Activated naive CD4-positive, alpha-beta T cell treated with anti-CD3 and anti-CD28 coated beads, Interleukin-2, amount 10 ng/mL, durations not matched to agents 7 days and 5 days (primary cell): ENCODE measurements at regions not wholly inside any gene's neighbourhood (a gene's known extent, or its start where the extent isn't known, plus 50 kb on each side); places are given as distances from the start of the nearest gene placed in this dataset.

ENCODE experiments used
- CTCF ChIA-PET: fragments of 350-600 bp; sonication (Branson Sonifier 250); formaldehyde crosslinking; loops from one replicate; lab custom pipeline; 2021; ENCODE audit warnings: antibody characterized with exemption; lab: Charles Lee
- DNase-seq: peaks from one replicate; pipeline ENCODE4 v3.0.0-alpha.2; 2020
- H3K27ac Mint-ChIP-seq: one replicate; pipeline ENCODE4 v1.8.0; 2021; ENCODE audit warnings: mild to moderate bottlenecking, moderate library complexity, mixed read lengths
- H3K27me3 Mint-ChIP-seq: one replicate; pipeline ENCODE4 v1.8.0; 2021; ENCODE audit warnings: mild to moderate bottlenecking, mixed read lengths
- H3K36me3 Mint-ChIP-seq: one replicate; pipeline ENCODE4 v1.8.0; 2021; ENCODE audit warnings: mixed read lengths
- H3K4me1 Mint-ChIP-seq: one replicate; pipeline ENCODE4 v1.8.0; 2021; ENCODE audit warnings: mixed read lengths
- H3K4me3 Mint-ChIP-seq: one replicate; pipeline ENCODE4 v1.8.0; 2021; ENCODE audit warnings: mild to moderate bottlenecking, moderate library complexity, mixed read lengths
- H3K9me3 Mint-ChIP-seq: one replicate; pipeline ENCODE4 v1.8.0; 2021; ENCODE audit warnings: mixed read lengths

- Mint-ChIP-seq H3K4me1 (no peaks in the 10 kb centered on the region), H3K27ac (no peak overlapping the region), H3K27me3 (no peaks in the 10 kb centered on the region), H3K4me3 (no peak overlapping the region), H3K9me3 (peaks cover 9% of the 10 kb centered on the region), H3K36me3 (no peaks in the 10 kb centered on the region)
- no peak for DNase-seq
- CTCF ChIA-PET: no interaction called here
Measured at GRCh38 chr12:34207858-34208257, 185.6 kb downstream of the ALG10 start.

GRCh38 chr12:34208331-34209258, 186.3 kb downstream of the ALG10 start:
- DNase-seq: no peak

GRCh38 chr12:34209259-34209835, 187.1 kb downstream of the ALG10 start:
- no peak overlapping the region for H3K27ac Mint-ChIP-seq
- H3K9me3 Mint-ChIP-seq: peaks cover 9% of the 10 kb centered on the region

More at GRCh38 chr12:34208331-34209258, 186.3 kb downstream of the ALG10 start:
- Mint-ChIP-seq H3K27me3 (no peaks in the 10 kb centered on the region), H3K4me3 (no peak overlapping the region), H3K27ac (no peak overlapping the region), H3K9me3 (peaks cover 9% of the 10 kb centered on the region), H3K36me3 (no peaks in the 10 kb centered on the region), H3K4me1 (no peaks in the 10 kb centered on the region)
- CTCF ChIA-PET: no interaction called here

GRCh38 chr12:34210183-34210582, 187.9 kb downstream of the ALG10 start:
- CTCF ChIA-PET: no interaction called here
- Mint-ChIP-seq H3K27me3 (no peaks in the 10 kb centered on the region), H3K27ac (no peak overlapping the region), H3K36me3 (no peaks in the 10 kb centered on the region), H3K4me1 (no peaks in the 10 kb centered on the region), H3K9me3 (peaks cover 9% of the 10 kb centered on the region), H3K4me3 (no peak overlapping the region)
- no peak for DNase-seq

More at GRCh38 chr12:34209259-34209835, 187.1 kb downstream of the ALG10 start:
- H3K4me1 Mint-ChIP-seq: no peaks in the 10 kb centered on the region
- CTCF ChIA-PET: no interaction called here
- H3K4me3 Mint-ChIP-seq: no peak overlapping the region
- no peaks in the 10 kb centered on the region for H3K27me3 Mint-ChIP-seq
- no peak for DNase-seq
- no peaks in the 10 kb centered on the region for H3K36me3 Mint-ChIP-seq

GRCh38 chr12:34210689-34211530, 188.6 kb downstream of the ALG10 start:
- Mint-ChIP-seq H3K36me3 (no peaks in the 10 kb centered on the region), H3K27ac (no peak overlapping the region), H3K27me3 (no peaks in the 10 kb centered on the region), H3K4me3 (no peak overlapping the region), H3K9me3 (peaks cover 9% of the 10 kb centered on the region), H3K4me1 (no peaks in the 10 kb centered on the region)
- CTCF ChIA-PET: no interaction called here
- DNase-seq: no peak

DNA sequence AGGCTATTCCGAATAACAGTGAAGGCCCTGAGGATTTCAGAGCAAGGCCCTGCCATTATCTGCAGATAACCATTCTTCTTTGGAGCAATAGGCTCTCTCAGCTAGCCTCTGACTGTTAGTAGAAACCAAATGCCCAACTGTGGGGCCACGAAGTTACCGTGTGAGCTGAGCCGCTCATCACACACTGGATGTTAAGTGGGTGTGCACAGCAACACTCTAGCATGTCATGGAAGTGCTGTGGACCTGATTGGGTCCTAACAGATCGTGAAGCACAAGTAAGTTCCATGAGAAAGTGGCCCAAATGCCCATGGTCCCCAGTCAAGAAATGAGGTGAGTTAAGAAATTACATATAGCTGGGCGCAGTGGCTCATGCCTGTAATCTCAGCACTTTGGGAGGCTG, 190.4 kb downstream of the ALG10 start:
- Mint-ChIP-seq H3K4me3 (no peak overlapping the region), H3K27me3 (no peaks in the 10 kb centered on the region), H3K36me3 (no peaks in the 10 kb centered on the region), H3K27ac (no peak overlapping the region), H3K4me1 (peaks cover 3% of the 10 kb centered on the region), H3K9me3 (peaks cover 3% of the 10 kb centered on the region)
- no peak for DNase-seq
- CTCF ChIA-PET: no interaction called here

DNA sequence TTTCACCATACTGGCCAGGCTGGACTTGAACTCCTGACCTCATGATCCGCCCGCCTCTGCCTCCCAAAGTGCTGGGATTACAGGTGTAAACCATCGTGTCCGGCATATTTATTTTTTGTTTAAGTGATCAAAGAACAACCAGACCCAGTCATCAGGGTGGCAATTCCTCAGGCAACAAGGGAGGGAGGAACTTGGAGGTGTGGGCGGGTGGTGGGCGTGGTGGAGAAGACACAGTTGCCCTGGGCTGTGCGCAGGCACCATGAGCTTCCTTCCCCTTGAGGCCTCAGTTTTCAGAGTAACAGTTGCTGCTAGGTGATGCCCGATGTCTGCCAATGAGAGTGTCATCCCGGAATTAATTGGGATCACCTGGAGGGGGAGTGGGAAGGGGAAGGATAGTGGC, 191.7 kb downstream of the ALG10 start:
- Mint-ChIP-seq H3K9me3 (no peaks in the 10 kb centered on the region), H3K4me3 (no peak overlapping the region), H3K36me3 (no peaks in the 10 kb centered on the region), H3K27me3 (peaks cover 6% of the 10 kb centered on the region), H3K27ac (no peak overlapping the region), H3K4me1 (peaks cover 9% of the 10 kb centered on the region)
- CTCF ChIA-PET: interaction anchor here (0.7 kb wide), 1 partner anchor 32 kb away, joined by 3 read pairs; no protein-coding TSS in a partner anchor
- DNase-seq: no peak

GRCh38 chr12:34215213-34215892, 193.1 kb downstream of the ALG10 start:
- peaks cover 9% of the 10 kb centered on the region for H3K27me3 Mint-ChIP-seq
- no peak overlapping the region for H3K27ac Mint-ChIP-seq
- no peaks in the 10 kb centered on the region for H3K9me3 Mint-ChIP-seq
- H3K36me3 Mint-ChIP-seq: no peaks in the 10 kb centered on the region
- peaks cover 9% of the 10 kb centered on the region for H3K4me1 Mint-ChIP-seq
- no peak for DNase-seq
- no peak overlapping the region for H3K4me3 Mint-ChIP-seq
- CTCF ChIA-PET: interaction anchor here (0.9 to 1.3 kb wide), 2 partner anchors 90 to 93 kb away, joined by 3 read pairs; no protein-coding TSS in a partner anchor

- Mint-ChIP-seq H3K4me1 (peaks cover 9% of the 10 kb centered on the region), H3K27ac (no peak overlapping the region), H3K4me3 (no peak overlapping the region), H3K9me3 (no peaks in the 10 kb centered on the region), H3K27me3 (peaks cover 12% of the 10 kb centered on the region), H3K36me3 (no peaks in the 10 kb centered on the region)
- DNase-seq: no peak
- CTCF ChIA-PET: interaction anchor here (1.3 to 1.6 kb wide), 2 partner anchors 14 to 91 kb away, joined by 3 read pairs; no protein-coding TSS in a partner anchor
Measured at GRCh38 chr12:34215893-34216285, 193.6 kb downstream of the ALG10 start.

DNA sequence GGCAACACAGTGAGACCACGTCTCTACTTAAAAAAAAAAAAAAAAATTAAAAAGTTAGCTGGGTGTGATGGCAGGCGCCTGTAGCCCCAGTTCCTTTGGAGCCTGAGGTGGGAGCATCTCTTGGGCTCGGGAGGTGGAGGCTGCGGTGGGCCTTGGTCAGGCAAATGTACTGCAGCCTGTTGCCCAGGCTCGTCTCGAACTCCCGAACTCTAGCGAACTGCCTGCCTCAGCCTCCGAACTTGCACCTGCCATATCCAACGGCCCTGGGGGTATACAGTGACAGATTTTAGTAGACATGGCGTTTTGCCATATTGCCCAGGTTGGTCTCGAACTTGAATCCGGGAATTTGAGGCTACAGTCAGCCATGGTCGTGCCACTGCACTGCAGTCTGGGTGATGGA, 195.4 kb downstream of the ALG10 start:
- no peak for DNase-seq
- Mint-ChIP-seq H3K4me1 (peaks cover 9% of the 10 kb centered on the region), H3K27me3 (peaks cover 17% of the 10 kb centered on the region), H3K4me3 (no peak overlapping the region), H3K27ac (no peak overlapping the region), H3K36me3 (no peaks in the 10 kb centered on the region), H3K9me3 (no peaks in the 10 kb centered on the region)
- CTCF ChIA-PET: interaction anchor here (0.9 to 1.6 kb wide), 4 partner anchors 13 to 98 kb away, joined by 3 to 6 read pairs (median 5); no protein-coding TSS in a partner anchor

- no peaks in the 10 kb centered on the region for H3K36me3 Mint-ChIP-seq
- H3K4me3 Mint-ChIP-seq: peak overlapping the region; percentile 63
- H3K27ac Mint-ChIP-seq: no peak overlapping the region
- DNase-seq: peak; percentile 77
- H3K9me3 Mint-ChIP-seq: no peaks in the 10 kb centered on the region
- H3K27me3 Mint-ChIP-seq: peaks cover 17% of the 10 kb centered on the region
- peaks cover 9% of the 10 kb centered on the region for H3K4me1 Mint-ChIP-seq
- CTCF ChIA-PET: interaction anchor here (0.9 to 1.2 kb wide), 3 partner anchors 94 to 99 kb away, joined by 4 to 6 read pairs (median 6); no protein-coding TSS in a partner anchor
Measured at GRCh38 chr12:34218193-34219045, 196.1 kb downstream of the ALG10 start.

GRCh38 chr12:34219046-34219770, 196.9 kb downstream of the ALG10 start:
- Mint-ChIP-seq H3K9me3 (no peaks in the 10 kb centered on the region), H3K27me3 (peaks cover 17% of the 10 kb centered on the region), H3K36me3 (no peaks in the 10 kb centered on the region), H3K4me1 (peaks cover 9% of the 10 kb centered on the region), H3K4me3 (peak overlapping the region; percentile 63), H3K27ac (no peak overlapping the region)
- CTCF ChIA-PET: interaction anchor here (2.2 kb wide), 1 partner anchor 96 kb away, joined by 9 read pairs; no protein-coding TSS in a partner anchor
- no peak for DNase-seq
